NAMALWA (cell line): ENCODE measurements at regions not wholly inside any gene's neighbourhood (a gene's known extent, or its start where the extent isn't known, plus 50 kb on each side); places are given as distances from the start of the nearest gene placed in this dataset.
"Not testable (repeated sequence)": the region's sequence is repeated elsewhere in the genome, so short reads cannot be mapped to it uniquely, and the experiment has no call there.

ENCODE experiments used
- DNase-seq: peaks from one replicate; pipeline ENCODE4 v3.0.0-alpha.2; 2015; ENCODE audit warnings: low spot score

DNA sequence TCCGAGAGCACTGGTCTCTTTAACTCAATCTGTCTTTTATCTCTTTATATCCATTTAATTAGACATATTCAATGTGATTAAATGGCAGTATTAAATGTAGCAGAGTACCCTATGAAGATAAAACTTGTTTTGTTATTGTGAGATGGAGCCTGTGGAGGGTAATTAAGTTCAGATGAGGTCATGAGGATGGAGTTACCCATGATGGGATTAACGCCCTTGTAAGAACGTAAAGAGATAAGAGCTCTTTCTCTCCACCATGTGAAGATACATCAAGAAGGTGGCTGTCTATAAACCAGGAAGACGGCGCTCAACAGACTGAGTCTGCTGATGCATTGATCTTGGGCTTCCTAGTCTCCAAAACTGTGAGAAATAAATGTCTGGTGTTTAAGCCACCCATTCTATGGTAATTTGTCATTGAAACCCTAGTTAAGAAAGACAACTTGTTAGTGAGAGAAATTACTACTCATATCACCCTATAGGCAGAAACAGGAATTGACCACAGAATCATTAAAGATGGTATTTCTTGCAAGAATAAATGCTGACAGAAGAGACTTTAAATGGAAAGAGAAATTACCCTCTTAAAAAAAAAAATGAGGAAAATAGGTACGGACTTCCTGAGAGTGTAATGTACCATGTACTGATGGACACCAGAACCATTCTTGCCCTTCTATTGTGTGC lies 738.7 kb upstream of the CHAC2 start:
- no peak for DNase-seq

DNA sequence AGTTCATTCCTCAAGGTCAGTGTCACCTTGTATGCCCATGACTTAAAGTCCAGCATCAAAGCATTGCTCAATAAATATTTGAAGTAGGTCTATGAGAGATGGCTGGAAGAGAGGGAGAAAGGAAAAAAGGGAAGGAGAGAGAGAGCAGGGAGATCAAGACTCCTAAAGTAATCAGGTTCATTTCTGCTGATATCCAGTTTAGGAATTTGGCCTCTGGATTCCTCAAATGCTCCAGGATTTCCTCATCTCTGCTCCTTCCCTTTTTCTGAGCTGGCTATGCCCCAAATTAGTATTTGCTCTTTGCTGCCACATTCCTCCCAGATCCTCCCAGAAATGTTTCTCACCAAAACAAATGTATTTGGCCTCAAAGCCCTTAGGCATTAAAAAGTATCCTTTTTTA lies 739.4 kb upstream of the CHAC2 start:
- DNase-seq, result no peak

DNA sequence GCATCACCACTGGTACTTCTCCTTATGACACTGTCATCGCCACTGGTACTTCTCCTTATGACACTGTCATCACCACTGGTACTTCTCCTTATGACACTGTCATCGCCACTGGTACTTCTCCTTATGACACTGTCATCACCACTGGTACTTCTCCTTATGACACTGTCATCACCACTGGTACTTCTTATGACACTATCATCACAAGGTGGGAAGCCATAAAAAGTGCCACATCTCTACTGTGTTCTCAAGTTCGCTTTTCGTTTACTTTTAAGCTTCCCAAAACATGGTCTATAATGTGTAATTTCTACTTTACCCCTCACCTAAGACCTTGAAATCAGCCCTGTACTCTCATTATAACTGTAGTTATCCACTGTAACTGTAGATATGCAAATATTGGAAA lies 745.4 kb upstream of the CHAC2 start:
- DNase-seq, result not testable (repeated sequence)

DNA sequence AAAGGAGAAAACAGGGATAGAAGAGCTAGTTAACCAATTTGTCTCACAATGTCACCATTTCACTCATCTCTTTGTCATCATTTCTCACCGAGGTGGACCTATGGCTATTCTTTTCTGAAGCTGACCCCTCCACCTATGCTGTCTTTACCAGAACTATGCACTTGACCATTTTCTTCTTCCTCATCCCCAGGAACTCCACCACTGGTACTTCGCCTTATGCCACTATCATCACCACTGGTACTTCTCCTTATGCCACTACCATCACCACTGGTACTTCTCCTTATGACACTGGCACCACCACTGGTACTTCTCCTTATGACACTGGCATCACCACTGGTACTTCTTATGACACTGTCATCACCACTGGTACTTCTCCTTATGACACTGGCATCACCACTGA lies 745.8 kb upstream of the CHAC2 start:
- DNase-seq, result no peak

DNA sequence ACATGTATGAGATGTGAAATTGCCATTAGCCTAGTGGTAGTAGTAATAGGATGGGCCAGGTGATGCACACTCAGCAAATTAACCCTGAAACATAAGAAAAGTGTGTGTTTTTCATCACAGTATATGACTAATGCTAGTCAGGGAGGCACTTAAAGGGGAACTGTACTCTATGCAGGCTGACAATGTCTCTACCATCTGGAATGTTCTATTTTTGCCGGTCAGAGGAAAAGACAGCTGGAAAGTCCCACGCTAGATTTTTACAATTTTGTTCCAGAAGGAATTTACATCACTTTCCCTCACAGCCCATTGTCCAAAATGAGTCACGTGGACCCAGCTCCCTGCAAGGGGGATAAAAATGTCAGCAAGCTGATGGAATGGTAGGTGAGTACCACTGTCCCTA lies 746.3 kb upstream of the CHAC2 start:
- DNase-seq, result no peak

DNA sequence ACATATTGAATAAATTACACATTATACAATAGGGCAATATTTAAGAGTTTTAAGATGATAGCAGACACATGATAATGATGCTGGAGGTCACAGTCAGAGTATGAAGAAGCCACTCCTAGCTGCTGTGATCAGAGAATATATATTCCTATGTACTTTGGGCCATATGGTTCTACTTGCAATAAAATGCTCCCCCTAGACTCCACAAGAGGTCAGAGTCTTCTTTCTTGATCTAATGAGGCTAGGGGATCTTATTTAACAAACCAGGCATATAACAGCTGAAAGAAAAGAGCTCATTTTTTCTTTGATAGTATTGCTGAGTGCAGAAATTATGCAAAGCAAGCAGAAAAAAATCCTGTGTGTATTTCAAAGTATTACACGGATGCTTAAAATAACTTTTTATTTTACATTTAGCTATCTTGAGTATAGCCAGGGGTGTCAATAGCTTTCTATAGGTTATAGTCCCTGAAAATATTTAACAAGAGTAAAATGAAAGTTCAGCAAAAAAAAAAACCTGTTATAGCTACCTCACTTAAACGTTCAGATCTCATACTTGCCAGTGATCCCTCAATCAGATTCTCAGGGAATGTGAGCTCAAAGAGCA lies 748.7 kb upstream of the CHAC2 start:
- peak; percentile 35 for DNase-seq

DNA sequence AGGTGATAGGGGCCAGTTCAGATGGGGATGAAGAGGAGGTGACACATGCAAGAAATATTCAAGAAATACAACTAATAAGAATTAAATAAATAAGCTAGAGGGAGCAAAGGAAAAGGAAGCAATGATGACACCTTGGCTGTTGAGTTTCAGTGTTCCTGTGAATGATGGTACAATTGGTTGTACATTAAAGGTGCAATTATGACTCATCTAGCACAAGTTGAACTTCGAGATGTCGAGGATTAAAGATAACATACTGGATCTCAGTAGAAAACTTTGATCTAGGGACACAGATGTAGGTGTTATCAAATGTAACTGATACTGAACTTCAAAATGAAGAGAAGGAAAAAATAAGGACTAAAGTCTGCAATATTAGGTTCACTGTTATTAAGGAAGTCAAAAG lies 760.6 kb upstream of the CHAC2 start:
- no peak for DNase-seq

DNA sequence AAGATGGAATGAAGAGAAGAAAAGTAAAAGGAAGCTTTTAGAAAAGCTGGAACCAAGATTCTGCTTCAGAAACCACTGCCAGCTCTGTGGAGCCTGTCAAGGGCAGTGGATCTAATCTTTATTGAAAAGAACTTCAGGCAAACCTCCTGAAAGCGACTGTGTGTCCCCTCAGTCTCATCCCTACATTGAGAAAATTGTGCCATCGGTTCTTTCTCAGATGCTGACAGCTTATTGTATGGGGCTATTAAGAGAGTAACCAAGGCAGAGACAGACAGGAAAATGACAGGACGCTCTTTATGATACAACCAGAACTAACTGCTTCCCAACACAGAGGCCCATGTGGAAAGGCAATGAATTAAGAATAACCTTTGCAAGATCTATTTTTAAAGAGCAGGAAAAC lies 763.2 kb upstream of the CHAC2 start:
- DNase-seq, result no peak

DNA sequence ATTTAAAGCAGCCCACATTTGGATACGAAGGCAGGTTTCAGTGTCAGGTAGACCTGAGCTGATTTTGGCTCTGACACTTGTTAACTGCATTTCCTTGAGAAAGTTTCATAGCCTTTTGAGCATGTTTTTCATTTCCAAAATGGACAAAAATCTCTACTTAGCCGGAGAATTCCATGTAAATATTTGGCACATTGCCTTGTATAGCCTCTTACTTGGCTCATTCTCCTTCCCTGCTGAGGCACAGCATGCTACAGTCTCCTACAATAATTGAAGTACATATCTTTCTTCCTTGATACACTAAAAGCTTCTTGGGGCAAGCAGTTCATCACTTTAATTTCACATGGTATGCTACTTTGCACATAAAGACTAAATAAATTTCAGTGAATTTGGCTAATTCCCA lies 772.2 kb upstream of the CHAC2 start:
- DNase-seq, result no peak

DNA sequence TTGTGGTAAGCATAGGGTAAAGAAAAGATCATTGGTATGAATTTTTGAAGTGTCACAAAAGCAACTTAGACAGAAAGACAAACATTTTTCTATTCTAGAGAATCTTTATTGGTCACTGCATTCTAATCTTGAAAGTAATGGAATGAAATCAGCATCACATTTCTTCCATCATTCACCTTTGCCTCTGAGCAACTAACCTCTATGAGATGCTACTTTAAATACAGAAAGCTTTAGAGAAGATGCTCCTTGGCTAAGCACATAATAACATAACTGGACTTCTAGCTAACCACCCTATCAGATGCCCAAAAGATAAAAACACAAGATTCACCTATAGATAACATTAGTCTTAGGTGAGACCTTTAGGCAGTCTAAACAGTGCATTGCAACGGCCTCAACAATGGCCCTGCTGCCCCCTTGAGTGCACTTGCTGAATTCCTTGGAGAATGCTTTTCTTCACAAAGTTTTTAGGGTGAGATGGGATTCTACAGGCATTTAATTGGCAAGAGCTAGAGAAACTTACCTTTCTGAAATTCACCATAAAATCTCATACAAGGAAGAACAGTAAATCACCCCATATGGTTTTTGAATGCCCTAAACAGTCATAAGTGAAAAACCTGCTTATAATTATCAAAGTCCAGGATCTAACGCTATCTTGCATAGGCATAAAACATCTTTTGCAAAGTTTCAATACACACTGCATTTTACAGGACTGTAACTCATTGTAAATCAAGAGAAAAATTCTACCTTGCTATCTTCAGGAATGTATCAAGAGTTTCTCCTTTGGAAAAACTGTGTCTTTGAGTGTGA lies 791.3 kb upstream of the CHAC2 start:
- peak; percentile 41 for DNase-seq

DNA sequence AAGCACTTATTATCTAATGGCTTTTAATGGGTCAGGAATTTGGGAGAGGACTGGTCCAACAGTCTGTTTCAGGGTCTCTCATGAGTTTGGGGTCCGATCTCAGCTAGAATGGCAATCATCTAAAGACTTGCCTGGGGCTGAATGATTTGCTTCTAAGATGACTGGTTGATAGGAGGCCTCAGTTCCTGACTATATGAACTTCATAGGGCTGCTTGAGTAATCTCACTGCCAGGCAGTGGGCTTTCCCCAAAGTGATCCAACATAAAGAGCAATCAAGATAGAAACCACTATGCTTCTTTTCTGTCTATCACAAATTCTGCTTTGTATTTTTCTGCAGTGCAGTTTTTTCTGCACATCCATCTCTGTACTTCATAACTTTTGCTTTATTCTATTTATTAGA lies 793.5 kb upstream of the CHAC2 start:
- no peak for DNase-seq

DNA sequence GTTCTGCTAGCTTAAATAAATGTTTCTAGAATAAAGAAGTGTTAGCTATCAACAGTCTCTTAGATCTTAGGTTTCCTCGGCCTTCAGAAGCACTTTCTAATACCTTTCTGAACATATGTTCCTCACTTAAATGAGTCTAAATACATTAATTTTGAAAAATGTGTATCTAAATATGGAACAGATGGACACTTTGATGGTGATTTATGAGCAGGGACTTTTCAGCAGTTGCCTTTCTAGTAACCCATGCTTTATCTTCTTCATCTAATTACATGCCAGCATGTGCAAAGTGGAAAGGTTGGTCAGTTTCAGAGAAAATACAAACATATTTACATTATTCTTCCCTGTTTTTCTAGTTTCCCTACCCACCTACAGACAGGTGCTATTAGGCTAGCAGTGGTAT lies 797.0 kb upstream of the CHAC2 start:
- DNase-seq, result no peak

DNA sequence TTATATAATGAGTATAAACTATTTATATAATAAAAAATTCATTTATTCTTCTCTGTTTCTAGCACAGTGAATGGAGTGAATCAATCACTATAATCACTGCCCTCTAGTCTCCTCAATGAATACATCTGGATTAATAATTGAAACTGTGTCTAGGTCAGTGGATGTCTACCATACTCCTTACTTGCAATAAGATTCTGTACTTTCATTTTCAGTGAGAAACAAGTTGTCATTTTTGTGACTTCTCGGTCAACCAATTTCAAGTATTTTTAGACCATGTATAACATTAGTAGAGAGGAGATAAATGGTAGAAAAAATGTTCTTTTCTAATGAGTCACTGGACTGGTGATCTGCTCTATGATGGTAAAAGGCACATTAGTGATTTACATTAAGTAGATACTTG lies 799.6 kb upstream of the CHAC2 start:
- no peak for DNase-seq

DNA sequence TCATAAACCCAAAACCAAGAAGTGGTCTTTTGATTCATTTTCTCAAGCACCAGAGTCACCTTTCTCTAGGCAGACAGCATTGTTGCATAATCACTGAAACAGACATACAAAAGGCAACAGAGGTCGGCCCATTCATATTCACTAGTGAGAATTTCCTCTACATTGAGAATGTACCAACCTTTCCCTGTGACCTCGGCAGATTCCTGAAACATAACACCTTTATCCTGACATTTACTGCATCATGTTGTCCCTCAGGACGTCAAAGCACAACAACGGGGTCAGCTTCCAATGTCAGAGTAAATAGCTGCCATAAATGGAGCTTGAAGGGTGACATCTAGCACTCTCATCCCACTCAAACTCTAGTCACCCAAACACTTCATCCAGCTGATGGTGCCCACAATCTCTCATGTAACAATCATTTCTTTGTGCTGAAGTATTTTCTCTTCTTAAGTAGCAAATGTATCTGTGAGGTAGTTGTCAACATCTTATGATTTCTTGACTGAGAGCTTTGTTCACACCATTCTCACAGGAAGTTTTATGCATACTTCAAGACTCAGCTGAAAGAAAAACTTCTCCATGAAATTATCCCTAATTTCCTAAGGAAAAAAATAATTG lies 802.6 kb upstream of the CHAC2 start:
- no peak for DNase-seq

DNA sequence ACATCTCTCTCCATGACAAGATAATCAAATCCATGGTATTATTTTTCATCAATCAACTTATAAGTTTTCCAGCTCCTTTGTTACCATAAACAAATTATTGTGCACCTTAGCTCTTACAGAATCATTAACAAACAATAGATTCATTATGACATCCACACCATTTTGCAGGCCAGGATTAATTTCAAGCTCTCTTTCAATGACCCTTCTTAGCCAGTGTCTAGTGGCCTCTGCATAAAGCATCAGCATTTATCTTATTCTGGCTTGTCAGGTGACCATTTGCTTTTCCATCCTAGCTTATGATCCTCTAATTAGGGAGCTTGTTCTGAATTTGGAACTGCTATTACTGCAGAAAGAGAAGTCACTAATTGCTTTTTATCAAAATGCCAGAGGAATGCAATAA lies 806.2 kb upstream of the CHAC2 start:
- no peak for DNase-seq

DNA sequence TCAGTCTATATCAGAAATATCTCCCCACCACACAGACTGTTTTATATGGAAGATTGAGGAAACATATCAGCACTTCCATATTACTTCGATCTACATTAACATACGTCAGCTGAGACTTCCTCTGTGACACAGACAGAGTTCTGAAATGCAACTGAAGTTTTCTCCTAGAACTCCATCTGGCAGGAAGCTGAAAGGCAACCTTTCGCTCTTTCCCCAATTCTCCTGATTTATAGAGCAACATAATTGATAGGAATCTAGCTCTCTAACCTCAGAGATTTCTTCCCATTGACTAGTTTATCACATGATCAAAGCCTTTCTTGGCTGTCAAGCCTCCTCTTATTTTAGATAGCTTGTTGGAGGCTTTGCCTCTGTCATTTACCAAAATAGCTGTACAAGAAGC lies 806.7 kb upstream of the CHAC2 start:
- DNase-seq, result no peak

DNA sequence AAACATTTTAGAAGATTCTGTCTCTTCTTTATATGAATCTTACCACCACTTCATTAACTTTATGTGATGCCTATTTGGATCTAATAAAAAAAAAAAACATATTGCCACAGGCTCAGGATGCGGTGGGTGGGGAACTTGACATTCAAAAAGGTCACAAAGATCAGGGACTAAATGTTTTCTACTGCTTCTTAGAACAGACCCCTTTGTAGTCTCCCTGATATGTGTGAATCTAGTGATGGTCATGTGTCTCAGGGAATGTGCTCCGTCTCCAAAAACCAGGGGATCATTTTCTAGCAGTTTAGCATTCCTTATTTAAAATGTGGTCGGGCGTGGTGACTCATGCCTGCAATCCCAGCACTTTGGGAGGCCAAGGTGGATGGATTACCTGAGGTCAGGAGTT lies 807.8 kb upstream of the CHAC2 start:
- DNase-seq, result no peak

DNA sequence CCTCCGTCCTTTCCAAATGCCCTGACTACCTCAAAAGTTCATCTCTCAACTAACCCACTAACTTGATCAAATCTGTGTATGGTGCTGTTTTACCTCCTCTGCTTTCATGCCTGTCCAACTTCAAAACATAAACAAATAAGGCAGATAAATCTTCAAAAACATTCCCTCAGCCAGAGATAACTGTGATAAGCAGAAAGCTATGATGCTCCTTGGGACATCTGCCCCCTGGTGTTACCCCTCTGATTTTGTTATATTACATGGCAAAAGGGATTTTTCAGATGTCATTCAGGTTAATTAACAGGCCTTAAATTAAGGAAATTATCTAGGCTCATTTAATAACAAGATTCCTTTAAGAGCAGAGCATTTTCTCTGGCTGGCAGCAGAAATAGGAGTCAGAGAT lies 810.8 kb upstream of the CHAC2 start:
- DNase-seq, result no peak

DNA sequence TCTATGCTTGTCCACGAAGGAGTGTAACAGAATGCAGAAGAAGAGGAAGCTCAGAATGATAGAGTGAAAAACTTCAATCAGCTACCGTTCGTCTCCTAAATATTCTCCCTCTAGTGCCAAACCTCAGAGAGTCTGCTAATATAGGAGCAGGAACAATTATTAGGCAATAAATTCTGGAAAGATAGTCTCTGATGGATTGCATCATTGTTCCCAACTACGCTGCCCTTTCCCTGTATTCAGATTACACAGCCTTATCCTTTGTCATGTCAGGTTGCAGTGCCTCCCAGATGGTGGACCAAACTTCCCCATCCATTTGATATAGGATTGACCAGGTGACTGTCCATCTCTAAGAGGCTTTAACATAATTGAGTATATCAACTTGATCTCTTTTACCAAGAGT lies 811.5 kb upstream of the CHAC2 start:
- no peak for DNase-seq

DNA sequence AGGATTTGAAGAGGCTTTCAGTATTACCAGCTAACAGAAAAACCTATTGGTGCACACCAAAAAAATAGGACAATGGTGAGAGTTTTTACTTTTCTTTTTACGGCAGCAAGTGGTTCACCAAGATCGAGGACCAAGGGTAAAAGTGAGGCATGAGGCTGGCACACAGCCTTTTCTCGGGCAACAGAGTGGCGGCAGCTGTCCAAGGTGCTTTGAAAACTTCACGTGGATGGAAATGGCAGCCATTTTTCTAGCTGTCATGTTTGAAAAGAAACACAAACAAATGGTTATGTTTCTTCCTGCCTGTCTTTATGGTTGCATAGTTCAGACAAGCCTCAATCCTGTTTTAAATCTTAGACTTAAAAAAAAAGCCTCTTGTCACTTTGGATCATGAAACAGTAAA lies 812.5 kb upstream of the CHAC2 start:
- no peak for DNase-seq

DNA sequence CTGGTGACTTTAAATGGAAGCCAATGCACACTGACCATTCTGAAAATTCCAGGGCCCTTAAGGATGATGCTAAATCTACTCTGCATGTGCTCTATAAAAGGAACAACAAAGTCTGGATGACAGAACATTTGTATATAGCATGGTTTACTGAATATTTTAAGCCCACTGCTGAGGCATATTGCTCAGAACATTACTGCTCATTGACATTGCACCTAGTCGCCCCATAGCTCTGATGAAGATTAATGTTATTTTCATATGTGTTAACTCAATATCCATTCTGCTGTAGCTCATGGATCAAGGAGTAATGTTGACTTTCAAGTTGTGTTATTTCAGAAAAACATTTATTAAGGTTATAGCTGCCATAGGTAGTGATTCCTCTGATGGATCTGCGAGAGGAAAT lies 827.5 kb upstream of the CHAC2 start:
- no peak for DNase-seq

DNA sequence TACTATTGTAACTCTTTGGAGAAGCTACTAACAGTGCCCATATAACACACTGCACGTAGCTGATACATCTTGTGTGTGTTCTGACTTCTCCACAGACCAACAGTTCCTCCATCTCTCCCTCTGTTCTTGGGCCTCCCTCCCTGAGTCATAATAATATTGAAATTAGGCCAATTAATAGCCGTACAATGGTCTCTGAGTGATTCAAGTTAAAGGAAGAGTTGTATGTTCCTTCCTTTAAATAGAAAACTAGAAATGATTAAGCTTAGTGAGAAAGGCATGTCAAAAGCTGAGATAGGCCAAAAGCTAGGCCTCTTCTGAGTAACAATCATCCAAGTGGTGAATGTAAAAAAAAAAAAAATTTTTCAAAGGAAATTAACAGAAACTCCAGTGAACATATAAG lies 828.4 kb upstream of the CHAC2 start:
- no peak for DNase-seq

DNA sequence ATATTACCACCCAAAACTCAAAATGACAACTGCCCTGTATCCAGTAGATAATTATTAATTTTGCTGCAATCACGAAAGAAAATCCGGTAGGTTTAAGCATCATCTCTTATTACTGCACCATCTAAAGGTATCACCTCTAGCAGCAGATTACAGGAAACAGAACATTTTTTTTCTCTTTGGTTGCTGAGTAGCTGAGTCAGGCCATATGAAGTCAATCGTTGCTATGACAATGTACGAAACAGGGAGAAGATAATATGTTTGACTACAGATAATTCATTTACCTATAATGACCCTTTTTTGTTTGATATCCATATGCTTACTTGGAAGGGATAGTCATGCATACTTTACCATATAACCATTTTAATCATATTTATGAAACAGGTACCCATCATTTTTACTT lies 831.6 kb upstream of the CHAC2 start:
- no peak for DNase-seq
